Vagina (tissue), 2 donors: ENCODE measurements at regions not wholly inside any gene's neighbourhood (a gene's known extent, or its start where the extent isn't known, plus 50 kb on each side); places are given as distances from the start of the nearest gene placed in this dataset.
"Not testable (repeated sequence)": the region's sequence is repeated elsewhere in the genome, so short reads cannot be mapped to it uniquely, and the experiment has no call there.

Experiments used
- DNase-seq, 2 donors: peaks; one replicate each; pipeline ENCODE4 v3.0.0-alpha.2; 2017; ENCODE audit errors: extremely low spot score in 2 of 2
- H3K27ac ChIP-seq: fragments of 200-600 bp; sonication (generic); one replicate; pipeline ENCODE4 v1.5.1; 2019
- H3K27me3 ChIP-seq: fragments of 200-600 bp; sonication (generic); one replicate; pipeline ENCODE4 v1.5.1; 2019
- H3K36me3 ChIP-seq, 2 donors: fragments of 200-600 bp; sonication (generic); one replicate each; pipeline ENCODE4 v1.5.1; 2017 to 2019
- H3K4me1 ChIP-seq: fragments of 200-600 bp; sonication (generic); one replicate; pipeline ENCODE4 v1.5.1; 2019
- H3K4me3 ChIP-seq, 2 donors: fragments of 200-600 bp; sonication (generic); 1 replicate in 1 of 2; 2 replicates in 1 of 2; pipeline ENCODE4 v1.5.1; 2016 to 2019
- H3K9me3 ChIP-seq: fragments of 200-600 bp; sonication (generic); one replicate; pipeline ENCODE4 v1.5.1; 2019
- CTCF ChIP-seq, 3 experiments: fragments of 450-650 bp in 2 of 3; fragments of 200-600 bp in 1 of 3; sonication (generic) in 1 of 3; IDR thresholded peaks; one replicate each; pipeline ENCODE4 v1.5.1; 2017 to 2019; ENCODE audit warnings: antibody characterized with exemption in 3 of 3, mild to moderate bottlenecking in 2 of 3, moderate library complexity in 2 of 3
- POLR2A ChIP-seq, 2 donors: fragments of 450-650 bp; IDR thresholded peaks; one replicate each; pipeline ENCODE4 v1.6.1; 2017; ENCODE audit warnings: antibody characterized with exemption in 2 of 2, mild to moderate bottlenecking in 2 of 2, moderate library complexity in 2 of 2
- POLR2AphosphoS5 ChIP-seq, 2 donors: sonication (generic); formaldehyde crosslinking; IDR thresholded peaks; one replicate each; pipeline ENCODE4 v1.9.0; 2017; ENCODE audit warnings: antibody characterized with exemption in 2 of 2, mild to moderate bottlenecking in 2 of 2, low read depth in 1 of 2; ENCODE audit not compliant: insufficient read depth in 1 of 2
- intact Hi-C: fragments of 100-400 bp; cut with DNase I; formaldehyde crosslinking; loops from one replicate; pipeline ENCODE4 v1.15.1; 2023

DNA sequence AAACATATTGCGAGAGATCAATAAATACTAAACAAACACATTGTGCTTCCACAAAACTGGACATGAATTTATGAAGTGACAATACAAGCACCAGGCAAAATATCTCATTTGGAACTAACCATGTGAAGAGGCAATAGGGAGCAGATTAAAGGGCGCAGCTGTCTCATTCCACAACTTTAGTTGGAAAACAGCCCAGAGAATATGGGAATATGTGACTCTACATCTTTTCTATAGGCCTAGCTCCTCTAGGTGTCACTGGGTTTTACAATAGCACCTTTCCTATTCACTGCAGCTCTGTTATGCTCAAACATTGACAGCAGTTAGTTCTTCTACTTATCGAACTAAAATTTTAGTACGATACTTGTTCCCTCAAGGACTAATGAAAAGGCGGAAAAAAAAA is 866.3 kb upstream of the GBE1 start:
- Histone ChIP-seq H3K27ac (no peak overlapping the region), H3K36me3 (no peaks in the 10 kb centered on the region), H3K4me3 (no peak overlapping the region), H3K27me3 (no peaks in the 10 kb centered on the region), H3K4me1 (no peaks in the 10 kb centered on the region), H3K9me3 (no peaks in the 10 kb centered on the region)
- TF ChIP-seq POLR2AphosphoS5 (IDR thresholded peaks at IDR 0.05; ENCODE audit: insufficient read depth in 1 of 2, low read depth in 1 of 2) (no peak), CTCF (IDR thresholded peaks at IDR 0.05) (no peak), POLR2A (IDR thresholded peaks at IDR 0.05) (no peak)
- DNase-seq = no peak
- intact Hi-C loops = no loop called here

DNA sequence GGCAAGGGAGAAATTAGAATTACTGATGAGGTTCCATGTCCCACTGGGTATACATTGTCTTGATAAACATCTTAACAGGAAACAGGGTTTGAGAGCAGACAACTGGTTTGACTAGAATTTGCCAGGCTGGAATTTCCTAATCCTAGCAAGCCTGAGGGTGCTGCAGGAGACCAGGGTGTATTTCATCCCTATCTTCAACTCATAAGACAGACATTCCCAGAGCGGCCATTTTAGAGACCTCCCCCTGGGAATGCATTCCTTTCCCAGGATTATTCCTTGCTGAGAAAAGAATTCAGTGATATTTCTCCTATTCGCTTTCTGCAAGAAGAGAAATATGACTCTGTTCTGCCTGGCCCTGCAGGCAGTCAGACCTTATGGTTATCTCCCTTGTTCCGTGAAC is 859.3 kb upstream of the GBE1 start:
- DNase-seq, H3K4me1 ChIP-seq, H3K27ac ChIP-seq, H3K4me3 ChIP-seq, H3K27me3 ChIP-seq, H3K36me3 ChIP-seq, H3K9me3 ChIP-seq, intact Hi-C loops: not testable (repeated sequence)

DNA sequence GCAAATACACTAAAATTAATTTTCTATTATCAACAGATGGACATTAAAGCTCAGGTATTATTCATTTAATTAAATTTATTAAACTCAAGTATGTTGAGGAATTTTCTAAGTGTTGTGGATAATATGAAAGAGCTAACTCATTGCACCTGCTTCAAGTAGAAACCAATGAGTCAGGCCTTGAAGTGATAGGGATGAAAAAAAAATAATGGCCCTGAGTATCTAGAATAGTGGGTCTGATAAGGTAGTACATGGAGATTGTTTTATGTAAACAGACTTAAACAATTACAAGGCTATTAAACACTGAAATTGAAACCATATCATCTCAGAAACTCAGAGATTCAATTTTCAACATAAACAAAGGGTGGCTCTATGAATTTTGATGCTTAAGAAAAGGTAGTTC is 857.1 kb upstream of the GBE1 start:
- no peak for DNase-seq
- H3K27me3 ChIP-seq = no peaks in the 10 kb centered on the region
- no peaks in the 10 kb centered on the region for H3K36me3 ChIP-seq
- H3K4me1 ChIP-seq = no peaks in the 10 kb centered on the region
- H3K9me3 ChIP-seq = peaks cover 4% of the 10 kb centered on the region
- TF ChIP-seq POLR2AphosphoS5 (IDR thresholded peaks at IDR 0.05; ENCODE audit: insufficient read depth in 1 of 2, low read depth in 1 of 2) = no peak
- no peak for TF ChIP-seq CTCF (IDR thresholded peaks at IDR 0.05)
- no peak for TF ChIP-seq POLR2A (IDR thresholded peaks at IDR 0.05)
- H3K4me3 ChIP-seq = no peak overlapping the region
- H3K27ac ChIP-seq = no peak overlapping the region
- intact Hi-C loops = no loop called here

DNA sequence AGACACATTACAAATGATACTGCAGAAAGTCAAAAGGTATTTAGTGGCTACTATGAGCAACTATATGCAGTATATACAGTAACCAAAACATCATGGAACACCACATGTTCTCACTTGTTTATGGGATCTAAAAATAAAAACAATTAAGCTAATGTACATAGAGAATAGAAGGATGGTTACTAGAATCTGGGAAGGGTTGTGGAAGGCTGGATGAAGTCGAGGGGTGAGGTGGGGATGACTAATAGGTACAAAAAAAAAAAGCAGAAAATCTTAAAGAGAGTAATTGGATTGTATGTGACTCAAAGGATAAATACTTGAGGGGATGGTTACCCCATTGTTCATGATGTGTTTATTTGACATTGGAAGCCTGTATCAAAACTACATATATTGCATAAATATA is 848.8 kb upstream of the GBE1 start:
- intact Hi-C loops = no loop called here
- no peak overlapping the region for H3K27ac ChIP-seq
- H3K27me3 ChIP-seq = no peaks in the 10 kb centered on the region
- no peaks in the 10 kb centered on the region for H3K9me3 ChIP-seq
- no peak for TF ChIP-seq POLR2AphosphoS5 (IDR thresholded peaks at IDR 0.05; ENCODE audit: insufficient read depth in 1 of 2, low read depth in 1 of 2)
- no peak for TF ChIP-seq CTCF (IDR thresholded peaks at IDR 0.05)
- TF ChIP-seq POLR2A (IDR thresholded peaks at IDR 0.05) = no peak
- no peaks in the 10 kb centered on the region for H3K36me3 ChIP-seq
- no peak for DNase-seq
- H3K4me1 ChIP-seq = no peaks in the 10 kb centered on the region
- no peak overlapping the region for H3K4me3 ChIP-seq

GRCh38 chr3:82607391-82607790 is 845.9 kb upstream of the GBE1 start:
- DNase-seq = no peak
- intact Hi-C loops = no loop called here

More at GRCh38 chr3:82607391-82607790, 845.9 kb upstream of the GBE1 start:
- no peaks in the 10 kb centered on the region for H3K27me3 ChIP-seq
- H3K4me3 ChIP-seq = no peak overlapping the region
- H3K36me3 ChIP-seq = no peaks in the 10 kb centered on the region
- H3K4me1 ChIP-seq = no peaks in the 10 kb centered on the region
- no peak overlapping the region for H3K27ac ChIP-seq
- no peak for TF ChIP-seq CTCF (IDR thresholded peaks at IDR 0.05)
- TF ChIP-seq POLR2A (IDR thresholded peaks at IDR 0.05) = no peak
- TF ChIP-seq POLR2AphosphoS5 (IDR thresholded peaks at IDR 0.05; ENCODE audit: insufficient read depth in 1 of 2, low read depth in 1 of 2) = no peak
- H3K9me3 ChIP-seq = no peaks in the 10 kb centered on the region
